ENCODE measurements at regions not wholly inside any gene's neighbourhood (a gene's known extent, or its start where the extent isn't known, plus 50 kb on each side); places are given as distances from the start of the nearest gene placed in this dataset.

DNA sequence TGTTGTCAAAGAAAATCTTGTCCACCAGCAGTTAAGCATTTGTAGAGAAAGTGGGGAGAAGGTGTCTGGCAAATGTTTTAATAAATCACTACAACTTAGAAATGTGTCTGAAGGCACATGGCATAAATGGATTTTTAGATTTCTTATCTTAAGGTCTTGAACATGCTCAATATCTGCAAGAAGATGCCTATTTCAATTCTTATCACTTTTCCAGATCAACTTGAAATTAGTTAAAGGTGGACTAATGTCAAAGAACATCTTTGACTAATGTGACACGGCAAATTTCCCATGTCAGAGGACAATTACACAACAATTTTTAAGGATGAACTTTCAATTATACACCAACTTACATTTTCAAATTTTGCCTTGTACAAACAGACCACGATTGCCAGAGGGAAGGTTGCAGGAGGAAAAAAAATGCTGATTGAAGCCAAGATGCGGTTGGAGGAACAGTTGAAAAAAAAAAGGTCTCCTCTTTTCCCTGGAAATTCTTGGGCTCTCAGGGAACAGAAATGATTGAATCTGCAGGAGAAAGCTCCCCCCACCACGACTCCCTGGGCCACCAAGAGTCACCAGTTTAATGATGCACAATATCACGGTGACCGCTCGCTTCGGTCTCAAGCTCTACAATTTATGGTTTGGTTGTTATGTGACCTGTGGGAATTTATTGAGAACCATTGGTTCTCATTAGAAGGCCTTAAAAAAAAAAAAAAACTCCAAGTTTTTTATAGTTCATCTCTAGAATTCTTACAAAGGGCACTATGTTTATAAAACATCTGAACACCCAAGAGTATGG, 507.6 kb upstream of the ADAMTS9 start:
- TF ChIP-seq, protein P1, sequence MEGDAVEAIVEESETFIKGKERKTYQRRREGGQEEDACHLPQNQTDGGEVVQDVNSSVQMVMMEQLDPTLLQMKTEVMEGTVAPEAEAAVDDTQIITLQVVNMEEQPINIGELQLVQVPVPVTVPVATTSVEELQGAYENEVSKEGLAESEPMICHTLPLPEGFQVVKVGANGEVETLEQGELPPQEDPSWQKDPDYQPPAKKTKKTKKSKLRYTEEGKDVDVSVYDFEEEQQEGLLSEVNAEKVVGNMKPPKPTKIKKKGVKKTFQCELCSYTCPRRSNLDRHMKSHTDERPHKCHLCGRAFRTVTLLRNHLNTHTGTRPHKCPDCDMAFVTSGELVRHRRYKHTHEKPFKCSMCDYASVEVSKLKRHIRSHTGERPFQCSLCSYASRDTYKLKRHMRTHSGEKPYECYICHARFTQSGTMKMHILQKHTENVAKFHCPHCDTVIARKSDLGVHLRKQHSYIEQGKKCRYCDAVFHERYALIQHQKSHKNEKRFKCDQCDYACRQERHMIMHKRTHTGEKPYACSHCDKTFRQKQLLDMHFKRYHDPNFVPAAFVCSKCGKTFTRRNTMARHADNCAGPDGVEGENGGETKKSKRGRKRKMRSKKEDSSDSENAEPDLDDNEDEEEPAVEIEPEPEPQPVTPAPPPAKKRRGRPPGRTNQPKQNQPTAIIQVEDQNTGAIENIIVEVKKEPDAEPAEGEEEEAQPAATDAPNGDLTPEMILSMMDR (IDR thresholded peaks at IDR 0.05) = no peak
- TF ChIP-seq POLR2A (IDR thresholded peaks at IDR 0.05) = no peak
